ENCODE measurements at regions not wholly inside any gene's neighbourhood (a gene's known extent, or its start where the extent isn't known, plus 50 kb on each side); places are given as distances from the start of the nearest gene placed in this dataset.

DNA sequence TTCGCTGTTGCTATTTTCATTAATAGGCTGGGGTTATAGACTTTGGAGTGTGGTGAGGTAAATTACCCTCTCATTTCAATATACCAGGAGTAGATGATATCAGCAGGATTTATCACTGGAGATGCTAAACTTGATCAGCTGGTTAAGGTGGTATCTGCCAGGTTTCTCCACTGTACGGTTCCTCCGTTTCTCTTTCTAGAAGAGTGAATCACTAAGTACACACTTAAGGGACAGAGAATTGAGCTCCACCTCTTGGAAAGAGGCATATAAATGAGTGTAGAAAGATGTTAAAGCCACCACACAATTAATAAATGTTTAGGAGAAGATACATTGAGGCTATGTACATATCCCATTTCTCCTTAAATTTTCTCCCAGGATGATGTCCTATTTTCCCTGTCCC, 277.4 kb upstream of the GRIP1 start:
- H3K9me3 ChIP-seq (ENCODE audit: control insufficient read depth, insufficient read depth, low read depth, low read length): no peaks in the 10 kb centered on the region
- POLR2A ChIA-PET: no interaction called here
- no peaks in the 10 kb centered on the region for H3K36me3 ChIP-seq (ENCODE audit: control insufficient read depth in 2 of 2, insufficient read depth in 1 of 2, low read length in 2 of 2)
- H3K27ac ChIP-seq (ENCODE audit: extremely low read depth, low read depth, low read length): no peak overlapping the region
- no peak overlapping the region for H3K4me3 ChIP-seq (ENCODE audit: low read depth, low read length)
- H3K4me1 ChIP-seq (ENCODE audit: control insufficient read depth, insufficient read depth, low read length): peaks cover 3% of the 10 kb centered on the region; the same call in 1 of the 2 replicates
- CTCF ChIA-PET: no interaction called here
- TF ChIP-seq, protein P1, sequence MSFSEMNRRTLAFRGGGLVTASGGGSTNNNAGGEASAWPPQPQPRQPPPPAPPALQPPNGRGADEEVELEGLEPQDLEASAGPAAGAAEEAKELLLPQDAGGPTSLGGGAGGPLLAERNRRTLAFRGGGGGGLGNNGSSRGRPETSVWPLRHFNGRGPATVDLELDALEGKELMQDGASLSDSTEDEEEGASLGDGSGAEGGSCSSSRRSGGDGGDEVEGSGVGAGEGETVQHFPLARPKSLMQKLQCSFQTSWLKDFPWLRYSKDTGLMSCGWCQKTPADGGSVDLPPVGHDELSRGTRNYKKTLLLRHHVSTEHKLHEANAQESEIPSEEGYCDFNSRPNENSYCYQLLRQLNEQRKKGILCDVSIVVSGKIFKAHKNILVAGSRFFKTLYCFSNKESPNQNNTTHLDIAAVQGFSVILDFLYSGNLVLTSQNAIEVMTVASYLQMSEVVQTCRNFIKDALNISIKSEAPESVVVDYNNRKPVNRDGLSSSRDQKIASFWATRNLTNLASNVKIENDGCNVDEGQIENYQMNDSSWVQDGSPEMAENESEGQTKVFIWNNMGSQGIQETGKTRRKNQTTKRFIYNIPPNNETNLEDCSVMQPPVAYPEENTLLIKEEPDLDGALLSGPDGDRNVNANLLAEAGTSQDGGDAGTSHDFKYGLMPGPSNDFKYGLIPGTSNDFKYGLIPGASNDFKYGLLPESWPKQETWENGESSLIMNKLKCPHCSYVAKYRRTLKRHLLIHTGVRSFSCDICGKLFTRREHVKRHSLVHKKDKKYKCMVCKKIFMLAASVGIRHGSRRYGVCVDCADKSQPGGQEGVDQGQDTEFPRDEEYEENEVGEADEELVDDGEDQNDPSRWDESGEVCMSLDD (tag by site-specific recombination; IDR thresholded peaks at IDR 0.05): no peak
- no peak for TF ChIP-seq MZF1 (tag by site-specific recombination; IDR thresholded peaks at IDR 0.05; ENCODE audit: borderline replicate concordance)
- TF ChIP-seq, protein P2, sequence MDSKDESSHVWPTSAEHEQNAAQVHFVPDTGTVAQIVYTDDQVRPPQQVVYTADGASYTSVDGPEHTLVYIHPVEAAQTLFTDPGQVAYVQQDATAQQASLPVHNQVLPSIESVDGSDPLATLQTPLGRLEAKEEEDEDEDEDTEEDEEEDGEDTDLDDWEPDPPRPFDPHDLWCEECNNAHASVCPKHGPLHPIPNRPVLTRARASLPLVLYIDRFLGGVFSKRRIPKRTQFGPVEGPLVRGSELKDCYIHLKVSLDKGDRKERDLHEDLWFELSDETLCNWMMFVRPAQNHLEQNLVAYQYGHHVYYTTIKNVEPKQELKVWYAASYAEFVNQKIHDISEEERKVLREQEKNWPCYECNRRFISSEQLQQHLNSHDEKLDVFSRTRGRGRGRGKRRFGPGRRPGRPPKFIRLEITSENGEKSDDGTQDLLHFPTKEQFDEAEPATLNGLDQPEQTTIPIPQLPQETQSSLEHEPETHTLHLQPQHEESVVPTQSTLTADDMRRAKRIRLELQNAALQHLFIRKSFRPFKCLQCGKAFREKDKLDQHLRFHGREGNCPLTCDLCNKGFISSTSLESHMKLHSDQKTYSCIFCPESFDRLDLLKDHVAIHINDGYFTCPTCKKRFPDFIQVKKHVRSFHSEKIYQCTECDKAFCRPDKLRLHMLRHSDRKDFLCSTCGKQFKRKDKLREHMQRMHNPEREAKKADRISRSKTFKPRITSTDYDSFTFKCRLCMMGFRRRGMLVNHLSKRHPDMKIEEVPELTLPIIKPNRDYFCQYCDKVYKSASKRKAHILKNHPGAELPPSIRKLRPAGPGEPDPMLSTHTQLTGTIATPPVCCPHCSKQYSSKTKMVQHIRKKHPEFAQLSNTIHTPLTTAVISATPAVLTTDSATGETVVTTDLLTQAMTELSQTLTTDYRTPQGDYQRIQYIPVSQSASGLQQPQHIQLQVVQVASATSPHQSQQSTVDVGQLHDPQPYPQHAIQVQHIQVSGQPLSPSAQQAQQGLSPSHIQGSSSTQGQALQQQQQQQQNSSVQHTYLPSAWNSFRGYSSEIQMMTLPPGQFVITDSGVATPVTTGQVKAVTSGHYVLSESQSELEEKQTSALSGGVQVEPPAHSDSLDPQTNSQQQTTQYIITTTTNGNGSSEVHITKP (tag by site-specific recombination; IDR thresholded peaks at IDR 0.05): no peak
- no peak for TF ChIP-seq OSR2 (tag by site-specific recombination; IDR thresholded peaks at IDR 0.05)
- TF ChIP-seq, protein P3, sequence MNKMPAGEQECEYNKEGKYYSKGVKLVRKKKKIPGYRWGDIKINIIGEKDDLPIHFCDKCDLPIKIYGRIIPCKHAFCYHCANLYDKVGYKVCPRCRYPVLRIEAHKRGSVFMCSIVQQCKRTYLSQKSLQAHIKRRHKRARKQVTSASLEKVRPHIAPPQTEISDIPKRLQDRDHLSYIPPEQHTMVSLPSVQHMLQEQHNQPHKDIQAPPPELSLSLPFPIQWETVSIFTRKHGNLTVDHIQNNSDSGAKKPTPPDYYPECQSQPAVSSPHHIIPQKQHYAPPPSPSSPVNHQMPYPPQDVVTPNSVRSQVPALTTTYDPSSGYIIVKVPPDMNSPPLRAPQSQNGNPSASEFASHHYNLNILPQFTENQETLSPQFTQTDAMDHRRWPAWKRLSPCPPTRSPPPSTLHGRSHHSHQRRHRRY (tag by site-specific recombination; IDR thresholded peaks at IDR 0.05): no peak
- TF ChIP-seq, protein P4, sequence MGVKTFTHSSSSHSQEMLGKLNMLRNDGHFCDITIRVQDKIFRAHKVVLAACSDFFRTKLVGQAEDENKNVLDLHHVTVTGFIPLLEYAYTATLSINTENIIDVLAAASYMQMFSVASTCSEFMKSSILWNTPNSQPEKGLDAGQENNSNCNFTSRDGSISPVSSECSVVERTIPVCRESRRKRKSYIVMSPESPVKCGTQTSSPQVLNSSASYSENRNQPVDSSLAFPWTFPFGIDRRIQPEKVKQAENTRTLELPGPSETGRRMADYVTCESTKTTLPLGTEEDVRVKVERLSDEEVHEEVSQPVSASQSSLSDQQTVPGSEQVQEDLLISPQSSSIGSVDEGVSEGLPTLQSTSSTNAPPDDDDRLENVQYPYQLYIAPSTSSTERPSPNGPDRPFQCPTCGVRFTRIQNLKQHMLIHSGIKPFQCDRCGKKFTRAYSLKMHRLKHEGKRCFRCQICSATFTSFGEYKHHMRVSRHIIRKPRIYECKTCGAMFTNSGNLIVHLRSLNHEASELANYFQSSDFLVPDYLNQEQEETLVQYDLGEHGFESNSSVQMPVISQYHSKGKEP (tag by site-specific recombination; IDR thresholded peaks at IDR 0.05): no peak
- TF ChIP-seq ZNF19 (tag by site-specific recombination; IDR thresholded peaks at IDR 0.05; ENCODE audit: low read depth): no peak
- TF ChIP-seq GLIS2 (tag by site-specific recombination; IDR thresholded peaks at IDR 0.05): no peak
- no peak for TF ChIP-seq RBAK (tag by site-specific recombination; IDR thresholded peaks at IDR 0.05)

DNA sequence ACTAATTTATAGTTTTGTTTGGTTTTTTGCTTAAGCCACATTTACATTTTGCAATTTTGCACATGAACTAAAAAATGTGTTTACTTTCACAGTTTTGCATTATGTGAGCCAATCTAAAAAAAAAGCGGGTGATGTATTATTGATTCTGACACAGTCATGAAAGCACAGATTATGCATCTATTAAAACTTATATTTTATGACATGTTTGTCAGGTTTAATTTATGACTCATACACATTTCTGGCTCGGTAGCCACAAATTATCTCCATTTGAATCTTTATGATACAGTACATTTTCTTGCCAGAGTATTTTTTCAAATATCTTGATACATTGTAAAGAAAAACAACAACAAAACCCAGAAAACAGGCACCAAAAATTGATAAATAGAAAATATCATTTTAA, 280.4 kb upstream of the GRIP1 start:
- H3K36me3 ChIP-seq (ENCODE audit: control insufficient read depth in 2 of 2, insufficient read depth in 1 of 2, low read length in 2 of 2): no peaks in the 10 kb centered on the region
- ChIA-PET POLR2A (no interaction called here), CTCF (no interaction called here)
- TF ChIP-seq, protein P5, sequence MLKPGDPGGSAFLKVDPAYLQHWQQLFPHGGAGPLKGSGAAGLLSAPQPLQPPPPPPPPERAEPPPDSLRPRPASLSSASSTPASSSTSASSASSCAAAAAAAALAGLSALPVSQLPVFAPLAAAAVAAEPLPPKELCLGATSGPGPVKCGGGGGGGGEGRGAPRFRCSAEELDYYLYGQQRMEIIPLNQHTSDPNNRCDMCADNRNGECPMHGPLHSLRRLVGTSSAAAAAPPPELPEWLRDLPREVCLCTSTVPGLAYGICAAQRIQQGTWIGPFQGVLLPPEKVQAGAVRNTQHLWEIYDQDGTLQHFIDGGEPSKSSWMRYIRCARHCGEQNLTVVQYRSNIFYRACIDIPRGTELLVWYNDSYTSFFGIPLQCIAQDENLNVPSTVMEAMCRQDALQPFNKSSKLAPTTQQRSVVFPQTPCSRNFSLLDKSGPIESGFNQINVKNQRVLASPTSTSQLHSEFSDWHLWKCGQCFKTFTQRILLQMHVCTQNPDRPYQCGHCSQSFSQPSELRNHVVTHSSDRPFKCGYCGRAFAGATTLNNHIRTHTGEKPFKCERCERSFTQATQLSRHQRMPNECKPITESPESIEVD (tag by site-specific recombination; IDR thresholded peaks at IDR 0.05): peak; percentile 40; the same call in 1 of the 2 replicates
- TF ChIP-seq ZNF660 (tag by site-specific recombination; IDR thresholded peaks at IDR 0.05): no peak
- H3K4me1 ChIP-seq (ENCODE audit: control insufficient read depth, insufficient read depth, low read length): no peaks in the 10 kb centered on the region
- no peaks in the 10 kb centered on the region for H3K9me3 ChIP-seq (ENCODE audit: control insufficient read depth, insufficient read depth, low read depth, low read length)
- H3K27ac ChIP-seq (ENCODE audit: extremely low read depth, low read depth, low read length): no peak overlapping the region
- H3K4me3 ChIP-seq (ENCODE audit: low read depth, low read length): no peak overlapping the region
